Naive B cell (primary cell): ENCODE measurements at regions not wholly inside any gene's neighbourhood (a gene's known extent, or its start where the extent isn't known, plus 50 kb on each side); places are given as distances from the start of the nearest gene placed in this dataset.
"Not testable (repeated sequence)": the region's sequence is repeated elsewhere in the genome, so short reads cannot be mapped to it uniquely, and the experiment has no call there.

Source experiments
- ATAC-seq, 2 donors: fragments of 150-1000 bp; cut with Tn5 transposase; 2 replicates each; pipeline ENCODE4 v1.10.0; 2021; ENCODE audit warnings: low read depth in 2 of 2, mild to moderate bottlenecking in 2 of 2, moderate library complexity in 2 of 2
- DNase-seq: peaks from one replicate; pipeline ENCODE4 v3.0.0; 2022
- H3K27ac Mint-ChIP-seq, 6 donors: one replicate each; pipeline ENCODE4 v1.8.0; 2020 to 2022; ENCODE audit warnings: mild to moderate bottlenecking in 6 of 6, mixed read lengths in 6 of 6, moderate library complexity in 5 of 6, inconsistent platforms in 2 of 6
- H3K27me3 Mint-ChIP-seq, 3 donors: one replicate each; pipeline ENCODE4 v1.8.0; 2021 to 2022; ENCODE audit warnings: mixed read lengths in 3 of 3, mild to moderate bottlenecking in 1 of 3
- H3K36me3 Mint-ChIP-seq, 2 donors: one replicate each; pipeline ENCODE4 v1.8.0; 2020 to 2022; ENCODE audit warnings: mixed read lengths in 2 of 2, inconsistent platforms in 1 of 2, mild to moderate bottlenecking in 1 of 2
- H3K4me1 Mint-ChIP-seq, 3 donors: one replicate each; pipeline ENCODE4 v1.8.0; 2020 to 2022; ENCODE audit warnings: mixed read lengths in 3 of 3, inconsistent platforms in 1 of 3, mild to moderate bottlenecking in 1 of 3, moderate library complexity in 1 of 3
- H3K4me3 Mint-ChIP-seq, 8 donors: one replicate each; pipeline ENCODE4 v1.8.0; 2020 to 2022; ENCODE audit warnings: mild to moderate bottlenecking in 8 of 8, mixed read lengths in 8 of 8, moderate library complexity in 8 of 8, inconsistent platforms in 2 of 8
- H3K9me3 Mint-ChIP-seq, 7 donors: one replicate each; pipeline ENCODE4 v1.8.0; 2020 to 2022; ENCODE audit warnings: mixed read lengths in 7 of 7, mild to moderate bottlenecking in 5 of 7, inconsistent platforms in 2 of 7, moderate library complexity in 1 of 7

GRCh38 chr15:87563869-87564268, 692.7 kb downstream of the NTRK3 start:
- no peak for ATAC-seq
- Mint-ChIP-seq H3K9me3 (peaks cover 0 to 9% (median 4%) of the 10 kb centered on the region in 7 donors), H3K4me1 (no peaks in the 10 kb centered on the region), H3K36me3 (no peaks in the 10 kb centered on the region), H3K27ac (no peak overlapping the region), H3K27me3 (no peaks in the 10 kb centered on the region), H3K4me3 (no peak overlapping the region)
- DNase-seq: no peak

GRCh38 chr15:87562203-87562602, 694.3 kb downstream of the NTRK3 start:
- no peaks in the 10 kb centered on the region for H3K4me1 Mint-ChIP-seq
- ATAC-seq (no peak), DNase-seq (no peak)
- H3K4me3 Mint-ChIP-seq: no peak overlapping the region
- peaks cover 0 to 9% (median 2%) of the 10 kb centered on the region in 7 donors for H3K9me3 Mint-ChIP-seq
- no peak overlapping the region for H3K27ac Mint-ChIP-seq
- no peaks in the 10 kb centered on the region for H3K27me3 Mint-ChIP-seq
- H3K36me3 Mint-ChIP-seq: no peaks in the 10 kb centered on the region

- Mint-ChIP-seq H3K4me1 (no peaks in the 10 kb centered on the region), H3K4me3 (no peak overlapping the region), H3K9me3 (peaks cover 0 to 9% (median 2%) of the 10 kb centered on the region in 7 donors), H3K27me3 (no peaks in the 10 kb centered on the region), H3K36me3 (no peaks in the 10 kb centered on the region), H3K27ac (no peak overlapping the region)
- no peak for ATAC-seq
- DNase-seq: no peak
Observed at GRCh38 chr15:87561641-87562040, 694.9 kb downstream of the NTRK3 start.

- no peak overlapping the region for H3K27ac Mint-ChIP-seq
- no peak for ATAC-seq
- H3K4me3 Mint-ChIP-seq: no peak overlapping the region
- H3K9me3 Mint-ChIP-seq: peaks cover 0 to 22% (median 10%) of the 10 kb centered on the region in 7 donors
- no peak for DNase-seq
- H3K36me3 Mint-ChIP-seq: no peaks in the 10 kb centered on the region
- no peaks in the 10 kb centered on the region for H3K27me3 Mint-ChIP-seq
- H3K4me1 Mint-ChIP-seq: no peaks in the 10 kb centered on the region
Observed at GRCh38 chr15:87557881-87558280, 698.7 kb downstream of the NTRK3 start.

GRCh38 chr15:87556886-87557285, 699.7 kb downstream of the NTRK3 start:
- Mint-ChIP-seq H3K36me3 (no peaks in the 10 kb centered on the region), H3K9me3 (peaks cover 0 to 17% (median 8%) of the 10 kb centered on the region in 7 donors), H3K27ac (no peak overlapping the region), H3K4me3 (no peak overlapping the region), H3K4me1 (no peaks in the 10 kb centered on the region), H3K27me3 (no peaks in the 10 kb centered on the region)
- ATAC-seq (no peak), DNase-seq (no peak)

- Mint-ChIP-seq H3K27ac (no peak overlapping the region), H3K4me1 (no peaks in the 10 kb centered on the region), H3K27me3 (no peaks in the 10 kb centered on the region), H3K4me3 (no peak overlapping the region), H3K9me3 (peaks cover 5 to 24% (median 12%) of the 10 kb centered on the region in 7 donors), H3K36me3 (no peaks in the 10 kb centered on the region)
- no peak for ATAC-seq
- DNase-seq: no peak
Observed at GRCh38 chr15:87549860-87550259, 706.7 kb downstream of the NTRK3 start.

GRCh38 chr15:87549296-87549695, 707.2 kb downstream of the NTRK3 start:
- H3K27ac Mint-ChIP-seq: no peak overlapping the region
- no peak overlapping the region for H3K4me3 Mint-ChIP-seq
- H3K27me3 Mint-ChIP-seq: no peaks in the 10 kb centered on the region
- H3K9me3 Mint-ChIP-seq: peaks cover 5 to 22% (median 12%) of the 10 kb centered on the region in 7 donors
- no peak for ATAC-seq
- DNase-seq: no peak
- no peaks in the 10 kb centered on the region for H3K36me3 Mint-ChIP-seq
- H3K4me1 Mint-ChIP-seq: no peaks in the 10 kb centered on the region

- H3K4me3 Mint-ChIP-seq, H3K27ac Mint-ChIP-seq, H3K36me3 Mint-ChIP-seq, DNase-seq, H3K27me3 Mint-ChIP-seq, H3K4me1 Mint-ChIP-seq, ATAC-seq: not testable (repeated sequence)
- H3K9me3 Mint-ChIP-seq: peaks cover 2 to 15% (median 8%) of the 10 kb centered on the region in 7 donors
Observed at GRCh38 chr15:87548590-87548989, 707.9 kb downstream of the NTRK3 start.

GRCh38 chr15:87547470-87548181, 708.9 kb downstream of the NTRK3 start:
- ATAC-seq: no peak
- Mint-ChIP-seq H3K4me1 (no peaks in the 10 kb centered on the region), H3K4me3 (no peak overlapping the region), H3K27ac (no peak overlapping the region), H3K36me3 (no peaks in the 10 kb centered on the region), H3K9me3 (peaks cover 0 to 16% (median 6%) of the 10 kb centered on the region in 7 donors), H3K27me3 (no peaks in the 10 kb centered on the region)
- no peak for DNase-seq

GRCh38 chr15:87538327-87538834, 718.2 kb downstream of the NTRK3 start:
- Mint-ChIP-seq H3K27me3 (no peaks in the 10 kb centered on the region), H3K27ac (no peak overlapping the region), H3K9me3 (peaks cover 2 to 34% (median 6%) of the 10 kb centered on the region in 7 donors), H3K4me1 (no peaks in the 10 kb centered on the region), H3K36me3 (no peaks in the 10 kb centered on the region), H3K4me3 (no peak overlapping the region)
- no peak for ATAC-seq
- no peak for DNase-seq

- no peak overlapping the region for H3K27ac Mint-ChIP-seq
- DNase-seq: no peak
- no peaks in the 10 kb centered on the region for H3K4me1 Mint-ChIP-seq
- ATAC-seq: no peak
- H3K4me3 Mint-ChIP-seq: no peak overlapping the region
- H3K36me3 Mint-ChIP-seq: no peaks in the 10 kb centered on the region
- no peaks in the 10 kb centered on the region for H3K27me3 Mint-ChIP-seq
- peaks cover 3 to 29% (median 8%) of the 10 kb centered on the region in 7 donors for H3K9me3 Mint-ChIP-seq
Observed at GRCh38 chr15:87537295-87537694, 719.2 kb downstream of the NTRK3 start.

GRCh38 chr15:87533637-87534036, 722.9 kb downstream of the NTRK3 start:
- not testable (repeated sequence) for H3K27ac Mint-ChIP-seq, H3K4me3 Mint-ChIP-seq, H3K27me3 Mint-ChIP-seq, H3K4me1 Mint-ChIP-seq, ATAC-seq, H3K36me3 Mint-ChIP-seq, DNase-seq
- peaks cover 1 to 20% (median 8%) of the 10 kb centered on the region in 7 donors for H3K9me3 Mint-ChIP-seq

GRCh38 chr15:87528873-87529272, 727.7 kb downstream of the NTRK3 start:
- ATAC-seq: no peak
- H3K4me3 Mint-ChIP-seq: no peak overlapping the region
- DNase-seq: no peak
- H3K9me3 Mint-ChIP-seq: peaks cover 0 to 20% (median 11%) of the 10 kb centered on the region in 7 donors
- no peaks in the 10 kb centered on the region for H3K36me3 Mint-ChIP-seq
- H3K27me3 Mint-ChIP-seq: no peaks in the 10 kb centered on the region
- H3K27ac Mint-ChIP-seq: no peak overlapping the region
- H3K4me1 Mint-ChIP-seq: no peaks in the 10 kb centered on the region

- Mint-ChIP-seq H3K27me3 (no peaks in the 10 kb centered on the region), H3K4me1 (no peaks in the 10 kb centered on the region), H3K36me3 (no peaks in the 10 kb centered on the region), H3K4me3 (no peak overlapping the region), H3K27ac (no peak overlapping the region), H3K9me3 (peaks cover 0 to 13% (median 7%) of the 10 kb centered on the region in 7 donors)
- DNase-seq (no peak), ATAC-seq (no peak)
Observed at GRCh38 chr15:87527875-87528274, 728.7 kb downstream of the NTRK3 start.
